WTC11 (cell line): ENCODE measurements at regions not wholly inside any gene's neighbourhood (a gene's known extent, or its start where the extent isn't known, plus 50 kb on each side); places are given as distances from the start of the nearest gene placed in this dataset.

Source experiments
- ATAC-seq: fragments of 200-7000 bp; cut with Tn5 transposase; 2 replicates; pipeline ENCODE4 v1.10.0; 2021; ENCODE audit warnings: mild to moderate bottlenecking, moderate library complexity
- CTCF ChIA-PET: fragments of 300-600 bp; sonication (Branson Sonifier 250); formaldehyde crosslinking; loops from one replicate; lab custom pipeline; 2021; ENCODE audit warnings: antibody characterized with exemption; lab: Charles Lee
- POLR2A ChIA-PET: fragments of 350-600 bp; sonication (Branson Sonifier 250); formaldehyde crosslinking; loops from one replicate; lab custom pipeline; 2021; ENCODE audit warnings: antibody characterized with exemption; lab: Charles Lee
- DNase-seq: peaks from one replicate; pipeline ENCODE4 v3.0.0; 2021; ENCODE audit warnings: low spot score
- H3K27ac Mint-ChIP-seq: 2 replicates; pipeline ENCODE4 v1.8.0; 2021; ENCODE audit warnings: mixed read lengths
- H3K27me3 Mint-ChIP-seq: 2 replicates; pipeline ENCODE4 v1.8.0; 2021; ENCODE audit warnings: low read depth, mild to moderate bottlenecking, moderate library complexity, mixed read lengths
- H3K36me3 Mint-ChIP-seq: 2 replicates; pipeline ENCODE4 v1.8.0; 2021; ENCODE audit warnings: mixed read lengths
- H3K4me1 Mint-ChIP-seq: 2 replicates; pipeline ENCODE4 v1.8.0; 2022; ENCODE audit warnings: mixed read lengths
- H3K4me3 Mint-ChIP-seq: 2 replicates; pipeline ENCODE4 v1.8.0; 2021; ENCODE audit warnings: mild to moderate bottlenecking, moderate library complexity, mixed read lengths
- H3K9me3 Mint-ChIP-seq: 2 replicates; pipeline ENCODE4 v1.8.0; 2021; ENCODE audit warnings: mixed read lengths
- CREM ChIP-seq: sonication (generic); formaldehyde crosslinking; IDR thresholded peaks from 2 replicates; pipeline ENCODE4 v1.8.1; 2022; ENCODE audit warnings: mild to moderate bottlenecking, missing genetic modification reagents, moderate library complexity
- GABPB1 ChIP-seq: sonication (generic); formaldehyde crosslinking; IDR thresholded peaks from 2 replicates; pipeline ENCODE4 v1.8.1; 2023; ENCODE audit warnings: mild to moderate bottlenecking, missing genetic modification reagents
- HMGA2 ChIP-seq: fragments of 250-450 bp; sonication (Bioruptor Pico); IDR thresholded peaks from 2 replicates; pipeline ENCODE4 v1.4.0; 2021; ENCODE audit warnings: mild to moderate bottlenecking, moderate library complexity
- JUN ChIP-seq: sonication (generic); formaldehyde crosslinking; IDR thresholded peaks from 2 replicates; pipeline ENCODE4 v1.8.0; 2023; ENCODE audit warnings: mild to moderate bottlenecking, missing genetic modification reagents
- MXD4 ChIP-seq: fragments of 250-450 bp; sonication (Bioruptor Pico); IDR thresholded peaks from 2 replicates; pipeline ENCODE4 v1.8.0; 2021; ENCODE audit warnings: mild to moderate bottlenecking, moderate library complexity, borderline replicate concordance
- MYBL2 ChIP-seq: sonication (generic); formaldehyde crosslinking; IDR thresholded peaks from 2 replicates; pipeline ENCODE4 v1.8.1; 2023; ENCODE audit warnings: mild to moderate bottlenecking, moderate library complexity, missing genetic modification reagents
- NR1H2 ChIP-seq: sonication (generic); formaldehyde crosslinking; IDR thresholded peaks from 2 replicates; pipeline ENCODE4 v1.9.0; 2021; ENCODE audit warnings: mild to moderate bottlenecking, moderate library complexity, missing genetic modification reagents
- OVOL2 ChIP-seq: fragments of 250-450 bp; sonication (Bioruptor Pico); IDR thresholded peaks from 2 replicates; pipeline ENCODE4 v1.9.0; 2021; ENCODE audit warnings: mild to moderate bottlenecking, borderline replicate concordance
- SMAD4 ChIP-seq: sonication (generic); formaldehyde crosslinking; IDR thresholded peaks from 2 replicates; pipeline ENCODE4 v1.8.0; 2022; ENCODE audit warnings: mild to moderate bottlenecking, missing genetic modification reagents
- TEAD4 ChIP-seq: sonication (generic); formaldehyde crosslinking; IDR thresholded peaks from 2 replicates; pipeline ENCODE4 v1.8.0; 2022; ENCODE audit warnings: mild to moderate bottlenecking, missing genetic modification reagents
- TP53 ChIP-seq: sonication (generic); formaldehyde crosslinking; IDR thresholded peaks from 2 replicates; pipeline ENCODE4 v1.8.1; 2023; ENCODE audit warnings: mild to moderate bottlenecking, missing genetic modification reagents
- ZNF423 ChIP-seq: fragments of 250-450 bp; sonication (Bioruptor Pico); IDR thresholded peaks from 2 replicates; pipeline ENCODE4 v2.1.2; 2022; ENCODE audit warnings: mild to moderate bottlenecking, moderate library complexity
- TF ChIP-seq, protein P1 (sequence below): fragments of 250-450 bp; sonication (Bioruptor Pico); IDR thresholded peaks from 2 replicates; pipeline ENCODE4 v1.9.0; 2021; ENCODE audit warnings: moderate library complexity, mild to moderate bottlenecking, inconsistent platforms, borderline replicate concordance
- TF ChIP-seq, protein P2 (sequence below): sonication (generic); formaldehyde crosslinking; IDR thresholded peaks from 2 replicates; pipeline ENCODE4 v1.8.0; 2023; ENCODE audit warnings: mild to moderate bottlenecking, missing genetic modification reagents
- TF ChIP-seq, protein P3 (sequence below): sonication (generic); formaldehyde crosslinking; IDR thresholded peaks from 2 replicates; pipeline ENCODE4 v1.8.0; 2022; ENCODE audit warnings: mild to moderate bottlenecking, missing genetic modification reagents
- TF ChIP-seq, protein P4 (sequence below): fragments of 200-600 bp; IDR thresholded peaks from 2 replicates; pipeline ENCODE4 v1.8.0; 2022; ENCODE audit warnings: antibody characterized with exemption
- TF ChIP-seq, protein P5 (sequence below): sonication (generic); formaldehyde crosslinking; IDR thresholded peaks from 2 replicates; pipeline ENCODE4 v1.8.1; 2022; ENCODE audit warnings: mild to moderate bottlenecking, missing genetic modification reagents, moderate library complexity, borderline replicate concordance
- TF ChIP-seq, protein P6 (sequence below): fragments of 250-450 bp; sonication (Bioruptor Pico); IDR thresholded peaks from 2 replicates; pipeline ENCODE4 v2.1.2; 2022; ENCODE audit warnings: mild to moderate bottlenecking, moderate library complexity
- TF ChIP-seq, protein P7 (sequence below): sonication (generic); formaldehyde crosslinking; IDR thresholded peaks from 2 replicates; pipeline ENCODE4 v1.8.0; 2022; ENCODE audit warnings: missing genetic modification reagents
- TF ChIP-seq, protein P8 (sequence below): sonication (generic); formaldehyde crosslinking; IDR thresholded peaks from 2 replicates; pipeline ENCODE4 v1.8.0; 2023; ENCODE audit warnings: missing genetic modification reagents

DNA sequence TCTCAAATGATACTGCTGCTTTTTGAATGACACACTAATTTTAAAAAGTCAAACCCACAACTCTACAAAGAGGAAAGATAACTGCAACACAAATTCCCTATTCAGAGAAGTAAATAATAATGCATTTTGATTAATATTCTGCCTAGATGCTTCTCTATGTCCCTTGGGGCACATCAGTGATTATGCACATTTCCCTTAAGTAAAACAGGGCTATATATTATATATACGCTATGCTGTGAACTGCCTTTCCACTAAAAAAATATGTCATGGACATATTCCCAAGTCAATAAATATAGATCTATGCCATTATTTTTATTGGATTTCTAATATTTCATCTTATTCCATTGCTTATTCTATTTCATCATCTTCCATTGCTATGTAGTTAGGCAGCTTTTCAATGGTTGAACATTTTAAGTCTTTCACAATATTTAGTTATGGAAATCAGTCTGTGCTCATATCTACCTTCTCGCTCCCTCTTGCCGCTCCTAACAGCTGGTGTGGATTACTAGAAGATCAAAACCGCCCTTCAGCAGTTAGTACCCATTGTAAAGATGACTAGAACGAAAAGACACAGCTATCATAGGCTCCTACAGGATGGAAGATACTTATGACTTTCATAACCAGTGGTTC is 468.2 kb upstream of the GOT2 start:
- ChIA-PET POLR2A (no interaction called here), CTCF (no interaction called here)
- H3K9me3 Mint-ChIP-seq = peaks cover 1% of the 10 kb centered on the region; the same call in 1 of the 2 replicates
- no peak overlapping the region for H3K27ac Mint-ChIP-seq
- TF ChIP-seq, protein P1, sequence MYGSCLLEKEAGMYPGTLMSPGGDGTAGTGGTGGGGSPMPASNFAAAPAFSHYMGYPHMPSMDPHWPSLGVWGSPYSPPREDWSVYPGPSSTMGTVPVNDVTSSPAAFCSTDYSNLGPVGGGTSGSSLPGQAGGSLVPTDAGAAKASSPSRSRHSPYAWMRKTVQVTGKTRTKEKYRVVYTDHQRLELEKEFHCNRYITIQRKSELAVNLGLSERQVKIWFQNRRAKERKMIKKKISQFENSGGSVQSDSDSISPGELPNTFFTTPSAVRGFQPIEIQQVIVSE (CRISPR knock-in tag) = no peak
- TF ChIP-seq SMAD4 = no peak
- no peak for TF ChIP-seq TP53
- TF ChIP-seq OVOL2 (CRISPR knock-in tag) = no peak
- TF ChIP-seq JUN (CRISPR knock-in tag) = no peak
- no peak for TF ChIP-seq HMGA2 (CRISPR knock-in tag)
- TF ChIP-seq MXD4 = no peak
- TF ChIP-seq CREM (CRISPR knock-in tag) = no peak
- TF ChIP-seq NR1H2 (CRISPR knock-in tag) = no peak
- no peak for TF ChIP-seq MYBL2 (CRISPR knock-in tag)
- TF ChIP-seq GABPB1 = no peak
- TF ChIP-seq, protein P2, sequence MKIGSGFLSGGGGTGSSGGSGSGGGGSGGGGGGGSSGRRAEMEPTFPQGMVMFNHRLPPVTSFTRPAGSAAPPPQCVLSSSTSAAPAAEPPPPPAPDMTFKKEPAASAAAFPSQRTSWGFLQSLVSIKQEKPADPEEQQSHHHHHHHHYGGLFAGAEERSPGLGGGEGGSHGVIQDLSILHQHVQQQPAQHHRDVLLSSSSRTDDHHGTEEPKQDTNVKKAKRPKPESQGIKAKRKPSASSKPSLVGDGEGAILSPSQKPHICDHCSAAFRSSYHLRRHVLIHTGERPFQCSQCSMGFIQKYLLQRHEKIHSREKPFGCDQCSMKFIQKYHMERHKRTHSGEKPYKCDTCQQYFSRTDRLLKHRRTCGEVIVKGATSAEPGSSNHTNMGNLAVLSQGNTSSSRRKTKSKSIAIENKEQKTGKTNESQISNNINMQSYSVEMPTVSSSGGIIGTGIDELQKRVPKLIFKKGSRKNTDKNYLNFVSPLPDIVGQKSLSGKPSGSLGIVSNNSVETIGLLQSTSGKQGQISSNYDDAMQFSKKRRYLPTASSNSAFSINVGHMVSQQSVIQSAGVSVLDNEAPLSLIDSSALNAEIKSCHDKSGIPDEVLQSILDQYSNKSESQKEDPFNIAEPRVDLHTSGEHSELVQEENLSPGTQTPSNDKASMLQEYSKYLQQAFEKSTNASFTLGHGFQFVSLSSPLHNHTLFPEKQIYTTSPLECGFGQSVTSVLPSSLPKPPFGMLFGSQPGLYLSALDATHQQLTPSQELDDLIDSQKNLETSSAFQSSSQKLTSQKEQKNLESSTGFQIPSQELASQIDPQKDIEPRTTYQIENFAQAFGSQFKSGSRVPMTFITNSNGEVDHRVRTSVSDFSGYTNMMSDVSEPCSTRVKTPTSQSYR = no peak
- no peak for TF ChIP-seq ZNF423
- TF ChIP-seq, protein P3, sequence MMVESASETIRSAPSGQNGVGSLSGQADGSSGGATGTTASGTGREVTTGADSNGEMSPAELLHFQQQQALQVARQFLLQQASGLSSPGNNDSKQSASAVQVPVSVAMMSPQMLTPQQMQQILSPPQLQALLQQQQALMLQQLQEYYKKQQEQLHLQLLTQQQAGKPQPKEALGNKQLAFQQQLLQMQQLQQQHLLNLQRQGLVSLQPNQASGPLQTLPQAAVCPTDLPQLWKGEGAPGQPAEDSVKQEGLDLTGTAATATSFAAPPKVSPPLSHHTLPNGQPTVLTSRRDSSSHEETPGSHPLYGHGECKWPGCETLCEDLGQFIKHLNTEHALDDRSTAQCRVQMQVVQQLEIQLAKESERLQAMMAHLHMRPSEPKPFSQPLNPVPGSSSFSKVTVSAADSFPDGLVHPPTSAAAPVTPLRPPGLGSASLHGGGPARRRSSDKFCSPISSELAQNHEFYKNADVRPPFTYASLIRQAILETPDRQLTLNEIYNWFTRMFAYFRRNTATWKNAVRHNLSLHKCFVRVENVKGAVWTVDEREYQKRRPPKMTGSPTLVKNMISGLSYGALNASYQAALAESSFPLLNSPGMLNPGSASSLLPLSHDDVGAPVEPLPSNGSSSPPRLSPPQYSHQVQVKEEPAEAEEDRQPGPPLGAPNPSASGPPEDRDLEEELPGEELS (CRISPR knock-in tag) = no peak
- TF ChIP-seq TEAD4 (CRISPR knock-in tag) = no peak
- TF ChIP-seq, protein P4, sequence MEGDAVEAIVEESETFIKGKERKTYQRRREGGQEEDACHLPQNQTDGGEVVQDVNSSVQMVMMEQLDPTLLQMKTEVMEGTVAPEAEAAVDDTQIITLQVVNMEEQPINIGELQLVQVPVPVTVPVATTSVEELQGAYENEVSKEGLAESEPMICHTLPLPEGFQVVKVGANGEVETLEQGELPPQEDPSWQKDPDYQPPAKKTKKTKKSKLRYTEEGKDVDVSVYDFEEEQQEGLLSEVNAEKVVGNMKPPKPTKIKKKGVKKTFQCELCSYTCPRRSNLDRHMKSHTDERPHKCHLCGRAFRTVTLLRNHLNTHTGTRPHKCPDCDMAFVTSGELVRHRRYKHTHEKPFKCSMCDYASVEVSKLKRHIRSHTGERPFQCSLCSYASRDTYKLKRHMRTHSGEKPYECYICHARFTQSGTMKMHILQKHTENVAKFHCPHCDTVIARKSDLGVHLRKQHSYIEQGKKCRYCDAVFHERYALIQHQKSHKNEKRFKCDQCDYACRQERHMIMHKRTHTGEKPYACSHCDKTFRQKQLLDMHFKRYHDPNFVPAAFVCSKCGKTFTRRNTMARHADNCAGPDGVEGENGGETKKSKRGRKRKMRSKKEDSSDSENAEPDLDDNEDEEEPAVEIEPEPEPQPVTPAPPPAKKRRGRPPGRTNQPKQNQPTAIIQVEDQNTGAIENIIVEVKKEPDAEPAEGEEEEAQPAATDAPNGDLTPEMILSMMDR = no peak
- TF ChIP-seq, protein P5, sequence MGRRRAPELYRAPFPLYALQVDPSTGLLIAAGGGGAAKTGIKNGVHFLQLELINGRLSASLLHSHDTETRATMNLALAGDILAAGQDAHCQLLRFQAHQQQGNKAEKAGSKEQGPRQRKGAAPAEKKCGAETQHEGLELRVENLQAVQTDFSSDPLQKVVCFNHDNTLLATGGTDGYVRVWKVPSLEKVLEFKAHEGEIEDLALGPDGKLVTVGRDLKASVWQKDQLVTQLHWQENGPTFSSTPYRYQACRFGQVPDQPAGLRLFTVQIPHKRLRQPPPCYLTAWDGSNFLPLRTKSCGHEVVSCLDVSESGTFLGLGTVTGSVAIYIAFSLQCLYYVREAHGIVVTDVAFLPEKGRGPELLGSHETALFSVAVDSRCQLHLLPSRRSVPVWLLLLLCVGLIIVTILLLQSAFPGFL = no peak
- TF ChIP-seq, protein P6, sequence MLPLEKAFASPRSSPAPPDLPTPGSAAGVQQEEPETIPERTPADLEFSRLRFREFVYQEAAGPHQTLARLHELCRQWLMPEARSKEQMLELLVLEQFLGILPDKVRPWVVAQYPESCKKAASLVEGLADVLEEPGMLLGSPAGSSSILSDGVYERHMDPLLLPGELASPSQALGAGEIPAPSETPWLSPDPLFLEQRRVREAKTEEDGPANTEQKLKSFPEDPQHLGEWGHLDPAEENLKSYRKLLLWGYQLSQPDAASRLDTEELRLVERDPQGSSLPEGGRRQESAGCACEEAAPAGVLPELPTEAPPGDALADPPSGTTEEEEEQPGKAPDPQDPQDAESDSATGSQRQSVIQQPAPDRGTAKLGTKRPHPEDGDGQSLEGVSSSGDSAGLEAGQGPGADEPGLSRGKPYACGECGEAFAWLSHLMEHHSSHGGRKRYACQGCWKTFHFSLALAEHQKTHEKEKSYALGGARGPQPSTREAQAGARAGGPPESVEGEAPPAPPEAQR (CRISPR knock-in tag) = no peak
- TF ChIP-seq, protein P7, sequence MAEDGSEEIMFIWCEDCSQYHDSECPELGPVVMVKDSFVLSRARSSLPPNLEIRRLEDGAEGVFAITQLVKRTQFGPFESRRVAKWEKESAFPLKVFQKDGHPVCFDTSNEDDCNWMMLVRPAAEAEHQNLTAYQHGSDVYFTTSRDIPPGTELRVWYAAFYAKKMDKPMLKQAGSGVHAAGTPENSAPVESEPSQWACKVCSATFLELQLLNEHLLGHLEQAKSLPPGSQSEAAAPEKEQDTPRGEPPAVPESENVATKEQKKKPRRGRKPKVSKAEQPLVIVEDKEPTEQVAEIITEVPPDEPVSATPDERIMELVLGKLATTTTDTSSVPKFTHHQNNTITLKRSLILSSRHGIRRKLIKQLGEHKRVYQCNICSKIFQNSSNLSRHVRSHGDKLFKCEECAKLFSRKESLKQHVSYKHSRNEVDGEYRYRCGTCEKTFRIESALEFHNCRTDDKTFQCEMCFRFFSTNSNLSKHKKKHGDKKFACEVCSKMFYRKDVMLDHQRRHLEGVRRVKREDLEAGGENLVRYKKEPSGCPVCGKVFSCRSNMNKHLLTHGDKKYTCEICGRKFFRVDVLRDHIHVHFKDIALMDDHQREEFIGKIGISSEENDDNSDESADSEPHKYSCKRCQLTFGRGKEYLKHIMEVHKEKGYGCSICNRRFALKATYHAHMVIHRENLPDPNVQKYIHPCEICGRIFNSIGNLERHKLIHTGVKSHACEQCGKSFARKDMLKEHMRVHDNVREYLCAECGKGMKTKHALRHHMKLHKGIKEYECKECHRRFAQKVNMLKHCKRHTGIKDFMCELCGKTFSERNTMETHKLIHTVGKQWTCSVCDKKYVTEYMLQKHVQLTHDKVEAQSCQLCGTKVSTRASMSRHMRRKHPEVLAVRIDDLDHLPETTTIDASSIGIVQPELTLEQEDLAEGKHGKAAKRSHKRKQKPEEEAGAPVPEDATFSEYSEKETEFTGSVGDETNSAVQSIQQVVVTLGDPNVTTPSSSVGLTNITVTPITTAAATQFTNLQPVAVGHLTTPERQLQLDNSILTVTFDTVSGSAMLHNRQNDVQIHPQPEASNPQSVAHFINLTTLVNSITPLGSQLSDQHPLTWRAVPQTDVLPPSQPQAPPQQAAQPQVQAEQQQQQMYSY (CRISPR knock-in tag) = no peak
- TF ChIP-seq, protein P8, sequence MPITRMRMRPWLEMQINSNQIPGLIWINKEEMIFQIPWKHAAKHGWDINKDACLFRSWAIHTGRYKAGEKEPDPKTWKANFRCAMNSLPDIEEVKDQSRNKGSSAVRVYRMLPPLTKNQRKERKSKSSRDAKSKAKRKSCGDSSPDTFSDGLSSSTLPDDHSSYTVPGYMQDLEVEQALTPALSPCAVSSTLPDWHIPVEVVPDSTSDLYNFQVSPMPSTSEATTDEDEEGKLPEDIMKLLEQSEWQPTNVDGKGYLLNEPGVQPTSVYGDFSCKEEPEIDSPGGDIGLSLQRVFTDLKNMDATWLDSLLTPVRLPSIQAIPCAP (CRISPR knock-in tag) = no peak
- H3K4me3 Mint-ChIP-seq = no peak overlapping the region
- no peaks in the 10 kb centered on the region for H3K27me3 Mint-ChIP-seq
- DNase-seq (no peak), ATAC-seq (no peak)
- H3K36me3 Mint-ChIP-seq = no peaks in the 10 kb centered on the region
- H3K4me1 Mint-ChIP-seq = peaks cover 21% of the 10 kb centered on the region
